ENCODE measurements at regions not wholly inside any gene's neighbourhood (a gene's known extent, or its start where the extent isn't known, plus 50 kb on each side); places are given as distances from the start of the nearest gene placed in this dataset.

GRCh38 chr6:156564127-156564806, 212.9 kb upstream of the ARID1B start:
- DNase-seq (ENCODE audit: low read depth) (peak; percentile 47), FAIRE-seq (no peak)
- peak; percentile 93 for TF ChIP-seq CTCF (IDR thresholded peaks at IDR 0.05; ENCODE audit: insufficient read depth, low read length, severe bottlenecking)
- H3K36me3 ChIP-seq (ENCODE audit: control insufficient read depth, insufficient read depth, low read length), result no peaks in the 10 kb centered on the region
- no peaks in the 10 kb centered on the region for H3K27me3 ChIP-seq (ENCODE audit: control insufficient read depth, insufficient read depth, low read length)
- H3K4me3 ChIP-seq (ENCODE audit: low read depth, low read length), result no peak overlapping the region

GRCh38 chr6:156563714-156564113, 213.5 kb upstream of the ARID1B start:
- DNase-seq (ENCODE audit: low read depth) (peak; percentile 11), FAIRE-seq (no peak)
- Histone ChIP-seq H3K36me3 (ENCODE audit: control insufficient read depth, insufficient read depth, low read length) (no peaks in the 10 kb centered on the region), H3K4me3 (ENCODE audit: low read depth, low read length) (no peak overlapping the region), H3K27me3 (ENCODE audit: control insufficient read depth, insufficient read depth, low read length) (no peaks in the 10 kb centered on the region)
- no peak for TF ChIP-seq CTCF (IDR thresholded peaks at IDR 0.05; ENCODE audit: insufficient read depth, low read length, severe bottlenecking)

GRCh38 chr6:156562636-156563035, 214.5 kb upstream of the ARID1B start:
- FAIRE-seq (no peak), DNase-seq (ENCODE audit: low read depth) (no peak)
- Histone ChIP-seq H3K27me3 (ENCODE audit: control insufficient read depth, insufficient read depth, low read length) (no peaks in the 10 kb centered on the region), H3K4me3 (ENCODE audit: low read depth, low read length) (no peak overlapping the region), H3K36me3 (ENCODE audit: control insufficient read depth, insufficient read depth, low read length) (no peaks in the 10 kb centered on the region)
- TF ChIP-seq CTCF (IDR thresholded peaks at IDR 0.05; ENCODE audit: insufficient read depth, low read length, severe bottlenecking), result no peak

GRCh38 chr6:156562019-156562418, 215.2 kb upstream of the ARID1B start:
- no peaks in the 10 kb centered on the region for H3K27me3 ChIP-seq (ENCODE audit: control insufficient read depth, insufficient read depth, low read length)
- no peak overlapping the region for H3K4me3 ChIP-seq (ENCODE audit: low read depth, low read length)
- H3K36me3 ChIP-seq (ENCODE audit: control insufficient read depth, insufficient read depth, low read length), result no peaks in the 10 kb centered on the region
- FAIRE-seq (no peak), DNase-seq (ENCODE audit: low read depth) (no peak)
- no peak for TF ChIP-seq CTCF (IDR thresholded peaks at IDR 0.05; ENCODE audit: insufficient read depth, low read length, severe bottlenecking)

- Histone ChIP-seq H3K36me3 (ENCODE audit: control insufficient read depth, insufficient read depth, low read length) (no peaks in the 10 kb centered on the region), H3K27me3 (ENCODE audit: control insufficient read depth, insufficient read depth, low read length) (no peaks in the 10 kb centered on the region), H3K4me3 (ENCODE audit: low read depth, low read length) (no peak overlapping the region)
- no peak for DNase-seq (ENCODE audit: low read depth)
- no peak for TF ChIP-seq CTCF (IDR thresholded peaks at IDR 0.05; ENCODE audit: insufficient read depth, low read length, severe bottlenecking)
- FAIRE-seq, result no peak
Observed at GRCh38 chr6:156560476-156560875, 216.7 kb upstream of the ARID1B start.

- TF ChIP-seq CTCF (IDR thresholded peaks at IDR 0.05; ENCODE audit: insufficient read depth, low read length, severe bottlenecking), result no peak
- FAIRE-seq (no peak), DNase-seq (ENCODE audit: low read depth) (no peak)
- Histone ChIP-seq H3K27me3 (ENCODE audit: control insufficient read depth, insufficient read depth, low read length) (no peaks in the 10 kb centered on the region), H3K36me3 (ENCODE audit: control insufficient read depth, insufficient read depth, low read length) (no peaks in the 10 kb centered on the region), H3K4me3 (ENCODE audit: low read depth, low read length) (no peak overlapping the region)
Observed at GRCh38 chr6:156559162-156559690, 218.0 kb upstream of the ARID1B start.
